CD4-positive, alpha-beta T cell treated with Interleukin-1 beta for 1 hour (primary cell): ENCODE measurements at regions not wholly inside any gene's neighbourhood (a gene's known extent, or its start where the extent isn't known, plus 50 kb on each side); places are given as distances from the start of the nearest gene placed in this dataset.

Experiments
- DNase-seq, 2 donors: peaks; one replicate each; pipeline ENCODE4 v3.0.0-alpha.2; 2020 to 2022

DNA sequence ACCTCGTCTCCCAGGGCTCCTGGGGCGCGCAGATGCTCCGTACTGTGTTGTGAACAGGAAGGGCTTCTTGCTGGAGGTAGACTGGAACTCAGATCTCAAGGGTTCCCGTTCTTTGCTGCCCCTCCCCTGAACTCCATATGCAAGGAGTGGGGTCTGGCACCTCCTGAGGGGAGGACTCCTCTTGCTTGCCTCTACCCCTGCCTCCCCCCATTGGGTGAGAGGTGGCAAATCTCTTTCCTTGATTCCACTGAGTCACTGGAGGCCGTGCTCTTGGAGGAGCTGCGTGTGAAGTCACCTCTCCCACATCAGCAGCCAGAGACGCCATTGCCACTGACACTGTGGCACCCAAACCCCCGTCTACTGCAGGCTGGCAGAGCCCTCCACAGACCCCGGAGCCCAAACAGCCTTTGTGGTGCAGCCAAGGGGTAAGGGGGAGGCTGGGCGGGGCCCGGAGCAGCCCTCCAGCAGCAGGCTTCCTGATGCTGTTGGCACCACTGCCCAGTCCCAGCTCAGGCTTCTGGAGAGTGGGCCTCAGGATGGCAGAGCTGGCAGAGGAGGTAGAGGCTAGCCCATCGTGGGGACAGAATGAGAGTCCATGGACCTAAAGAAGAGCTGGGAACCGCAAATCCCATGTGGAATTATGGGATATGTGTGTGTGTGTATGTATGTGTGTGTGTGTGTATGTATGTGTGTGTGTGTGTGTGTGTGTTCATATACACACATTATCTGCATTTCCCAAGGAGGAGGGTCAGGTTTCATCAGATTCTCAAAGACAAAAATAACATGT lies 104.9 kb upstream of the RUNX3 start:
- DNase-seq = no peak

DNA sequence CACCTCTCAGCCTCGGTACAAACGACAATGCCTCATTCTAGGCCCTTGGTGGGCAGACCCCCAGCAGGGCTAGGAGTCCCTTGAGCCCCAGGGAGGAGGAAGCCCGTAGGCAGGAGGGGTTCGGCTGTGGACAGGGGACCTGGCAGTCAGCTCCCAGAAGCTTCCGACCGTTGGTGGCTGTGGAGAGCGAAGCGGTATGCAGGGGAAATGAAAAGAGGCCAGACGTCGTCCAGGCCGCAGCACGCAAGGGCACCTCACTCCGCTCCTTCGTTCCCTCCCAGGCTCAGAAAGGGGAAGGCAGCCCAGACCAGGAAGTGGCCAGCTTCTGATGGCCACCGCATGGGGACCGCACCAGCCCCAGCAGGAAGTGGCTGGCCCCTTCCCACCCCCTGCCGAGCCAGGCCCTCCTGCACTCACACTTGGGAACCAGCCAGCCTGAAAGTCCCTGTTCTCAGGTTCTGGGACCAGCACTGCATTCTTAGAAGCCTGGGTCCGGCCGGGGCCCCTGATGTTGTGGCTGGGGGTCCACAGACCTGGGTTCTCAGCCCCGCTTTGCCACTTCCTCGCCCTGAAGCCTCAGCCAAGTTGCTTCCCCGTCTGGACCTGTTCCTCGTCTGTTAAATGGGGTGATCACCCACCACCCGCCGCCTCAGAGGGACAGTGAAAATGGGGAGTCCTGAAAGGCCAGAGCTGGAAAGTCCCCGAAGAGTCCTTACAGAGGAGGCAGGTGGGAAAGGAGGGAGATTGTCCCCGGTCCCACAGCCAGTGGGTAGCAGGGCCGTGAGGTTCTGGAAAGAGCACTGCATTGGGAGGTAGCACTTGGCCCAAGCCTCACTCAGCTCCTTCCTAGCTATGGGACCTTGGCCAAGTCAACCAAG lies 104.0 kb upstream of the RUNX3 start:
- DNase-seq = peak; percentile 44 to 82

DNA sequence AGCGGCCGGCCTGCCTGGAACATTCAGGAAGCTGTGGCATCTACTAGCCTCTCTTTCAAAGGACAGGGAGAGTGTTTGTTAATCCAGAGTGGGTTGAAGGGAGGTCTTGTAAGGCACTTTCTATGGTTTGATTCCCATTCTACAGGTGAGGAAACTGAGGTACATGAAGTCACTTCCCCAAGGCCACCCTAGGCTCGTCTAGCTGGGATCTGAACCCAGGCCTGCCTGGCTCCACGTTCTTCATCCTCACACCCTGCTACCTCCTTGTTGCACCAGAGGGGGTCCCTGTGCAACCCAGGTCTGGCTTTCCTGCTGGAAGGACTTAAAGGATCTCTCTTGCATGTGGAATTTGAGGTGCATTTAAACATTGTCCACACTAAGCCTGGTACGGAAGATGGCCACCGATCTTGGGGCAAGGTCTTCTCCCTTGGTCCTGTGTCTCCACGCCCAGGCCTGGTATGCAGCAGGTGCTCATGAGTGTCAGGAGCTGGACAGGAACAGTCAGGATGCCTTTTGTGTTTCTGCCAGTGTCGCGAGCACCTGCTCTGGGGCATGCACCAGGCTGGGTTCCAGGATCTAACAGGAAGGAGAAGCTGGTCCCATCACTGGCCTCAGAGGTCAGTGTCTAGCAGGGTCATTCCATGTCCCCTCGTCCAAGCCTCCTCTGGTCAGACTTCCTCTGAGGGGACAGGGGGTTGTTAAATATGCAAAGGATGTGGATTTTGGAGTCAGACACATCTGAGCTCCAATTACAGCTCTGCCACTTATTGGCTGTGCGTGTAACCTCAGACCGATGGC lies 103.2 kb upstream of the RUNX3 start:
- DNase-seq = no peak

DNA sequence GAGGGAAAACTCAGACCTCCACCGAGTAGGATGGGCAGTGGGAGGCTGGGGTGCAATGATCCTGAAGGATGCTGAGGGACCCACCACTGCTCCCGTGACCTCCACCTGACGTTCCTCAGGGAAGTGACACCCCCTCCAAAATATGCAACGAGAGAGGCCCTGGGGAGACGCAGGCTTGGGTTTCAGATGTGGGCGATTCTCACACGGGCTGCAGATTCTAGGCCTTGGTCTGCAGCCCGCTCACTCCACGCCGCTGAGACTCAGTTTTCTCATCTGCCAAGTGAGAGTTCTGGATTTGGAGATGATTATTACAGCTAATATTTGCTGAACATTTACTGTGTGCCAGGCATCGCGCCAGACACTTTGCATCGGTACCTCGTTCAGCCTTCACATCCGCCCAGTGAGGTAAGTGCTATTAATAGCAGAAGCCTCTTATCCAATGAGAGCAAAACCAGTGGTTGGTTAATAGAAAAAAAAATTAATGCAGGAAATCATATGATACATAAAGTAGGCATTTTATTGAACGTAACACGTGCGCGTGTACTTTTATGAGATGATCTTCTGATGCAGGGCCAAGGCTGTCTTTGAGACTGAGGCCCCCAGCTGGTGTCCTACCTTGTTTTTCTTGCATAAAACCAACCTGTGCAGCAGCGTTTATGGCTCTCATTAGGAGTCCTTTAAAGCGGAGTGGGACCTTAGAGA lies 102.0 kb upstream of the RUNX3 start:
- peak; percentile 79 to 86 for DNase-seq

DNA sequence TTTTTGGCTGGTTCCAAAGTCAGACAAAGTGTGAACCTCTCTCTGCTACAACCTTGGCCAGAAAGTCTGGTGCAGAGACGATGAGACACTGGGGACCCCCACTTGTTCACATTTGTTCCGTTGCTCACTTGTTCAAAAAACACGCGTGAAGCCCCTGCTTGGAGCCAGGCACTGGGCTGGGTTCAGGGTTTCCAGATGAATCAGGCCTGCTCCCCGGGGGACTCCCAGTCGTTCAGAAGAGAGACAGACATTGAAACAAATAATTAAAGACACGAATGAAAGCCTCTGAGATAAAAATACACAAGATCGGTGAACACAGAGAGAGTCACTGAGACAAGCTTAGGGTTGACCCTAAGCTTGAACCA lies 101.5 kb upstream of the RUNX3 start:
- DNase-seq = peak in 1 of 2 donors; percentile 26

DNA sequence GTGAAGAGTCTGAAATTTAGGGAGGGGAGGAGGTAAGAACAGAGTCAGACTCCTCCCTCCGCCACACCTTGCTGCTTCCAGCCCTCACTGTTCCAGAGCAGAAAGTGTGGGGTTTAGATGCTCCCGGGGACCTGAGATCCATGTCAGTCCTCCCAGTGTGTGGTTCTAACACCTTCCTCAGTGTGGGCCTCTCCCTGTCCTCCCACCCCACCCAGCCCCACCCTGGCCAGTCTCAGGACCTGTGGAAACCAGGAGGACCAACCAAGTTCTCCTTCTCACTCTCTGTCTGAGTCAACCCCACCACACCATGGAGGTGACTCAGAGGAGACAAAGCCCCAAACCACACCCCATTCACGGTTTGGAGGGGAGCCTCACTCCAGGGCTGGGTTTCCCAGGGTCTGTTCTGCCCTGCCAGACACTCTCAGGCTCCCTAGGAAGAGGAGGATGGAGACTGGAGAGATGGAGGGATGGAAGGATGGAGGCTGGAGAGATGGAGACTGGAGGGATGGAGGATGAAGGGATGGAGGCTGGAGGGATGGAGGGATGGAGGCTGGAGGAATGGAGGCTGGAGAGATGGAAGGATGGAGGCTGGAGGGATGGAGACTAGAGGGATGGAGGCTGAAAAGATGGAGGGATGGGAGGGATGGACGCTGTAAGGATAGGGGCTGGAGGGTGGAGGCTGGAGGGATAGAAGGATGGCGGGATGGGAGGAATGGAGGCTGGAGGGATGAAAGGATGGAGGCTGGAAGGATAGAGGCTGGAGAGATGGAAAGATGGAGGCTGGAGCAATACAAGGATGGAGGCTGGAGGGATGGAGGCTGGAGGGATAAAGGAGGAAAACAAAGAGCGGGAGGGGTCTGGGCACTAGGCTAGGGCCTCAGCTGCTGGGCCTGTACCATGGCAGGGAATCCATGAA lies 100.9 kb upstream of the RUNX3 start:
- DNase-seq = peak; percentile 69 to 75

DNA sequence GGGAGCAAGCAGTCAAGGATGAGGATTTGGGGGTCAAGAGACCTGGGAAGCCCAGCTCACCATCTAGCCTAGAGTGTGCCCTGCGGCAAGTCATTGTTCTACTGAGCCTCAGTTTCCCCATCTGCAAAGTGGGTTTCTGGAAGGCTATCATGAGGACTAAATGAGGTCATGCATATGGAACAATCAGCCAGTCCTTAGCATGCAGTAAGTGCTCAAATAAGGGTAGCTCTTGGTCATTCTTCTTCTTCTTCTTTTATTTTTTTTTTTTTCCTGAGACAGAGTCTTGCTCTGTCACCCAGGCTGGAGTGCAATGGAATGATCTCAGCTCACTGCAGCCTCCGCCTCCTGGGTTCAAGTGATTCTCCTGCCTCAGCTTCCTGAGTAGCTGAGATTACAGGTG lies 99.9 kb upstream of the RUNX3 start:
- DNase-seq = no peak

DNA sequence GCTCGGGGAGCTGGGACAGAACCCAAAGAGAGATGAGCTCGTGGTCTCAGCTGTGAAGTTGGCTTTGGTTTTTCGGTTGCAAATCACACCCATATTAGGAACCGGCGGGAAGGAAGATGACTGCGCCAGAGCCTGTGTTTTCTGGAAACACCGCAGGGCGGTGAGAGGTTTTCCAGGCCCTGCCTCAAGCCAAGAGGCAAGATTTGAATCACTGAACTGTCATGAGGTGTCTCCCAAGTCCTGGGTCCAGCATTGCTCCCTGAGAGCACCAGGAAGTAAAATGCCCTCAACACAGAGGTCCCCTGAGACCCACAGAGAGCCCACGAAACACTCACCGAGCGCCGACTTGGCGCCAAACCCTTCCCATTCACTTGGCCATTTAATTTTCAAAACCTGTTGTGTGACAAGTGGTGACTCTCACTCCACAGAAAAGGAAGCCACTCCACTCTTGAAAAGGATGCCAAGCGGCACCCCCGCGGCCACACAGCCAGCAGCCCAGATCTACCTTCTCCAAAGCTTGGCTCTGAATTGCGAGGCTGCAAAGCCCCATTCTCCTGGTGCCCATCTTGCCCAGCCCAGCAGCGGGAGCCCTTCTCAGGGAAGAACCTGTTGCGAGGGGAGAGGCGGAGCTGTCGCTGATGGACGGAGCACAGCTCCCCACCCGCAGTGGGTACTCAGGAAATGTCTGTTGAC lies 99.0 kb upstream of the RUNX3 start:
- DNase-seq = peak in 1 of 2 donors; percentile 26

DNA sequence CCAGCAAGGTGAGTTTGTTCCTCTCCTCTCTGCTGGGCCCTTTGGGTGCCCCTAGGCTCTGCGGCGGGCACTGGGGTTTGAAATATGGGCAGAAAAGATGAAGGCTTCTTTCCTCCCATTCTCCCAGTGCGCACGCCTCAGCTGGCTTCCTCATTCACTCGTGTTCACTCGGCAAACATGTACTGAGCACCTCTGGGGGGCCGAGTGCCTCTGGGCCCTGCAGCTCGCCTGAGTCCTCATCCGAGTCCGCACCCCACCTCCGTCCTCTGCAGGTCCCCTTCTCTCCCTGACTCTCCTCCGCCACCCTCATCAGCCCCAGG lies 98.5 kb upstream of the RUNX3 start:
- no peak for DNase-seq

DNA sequence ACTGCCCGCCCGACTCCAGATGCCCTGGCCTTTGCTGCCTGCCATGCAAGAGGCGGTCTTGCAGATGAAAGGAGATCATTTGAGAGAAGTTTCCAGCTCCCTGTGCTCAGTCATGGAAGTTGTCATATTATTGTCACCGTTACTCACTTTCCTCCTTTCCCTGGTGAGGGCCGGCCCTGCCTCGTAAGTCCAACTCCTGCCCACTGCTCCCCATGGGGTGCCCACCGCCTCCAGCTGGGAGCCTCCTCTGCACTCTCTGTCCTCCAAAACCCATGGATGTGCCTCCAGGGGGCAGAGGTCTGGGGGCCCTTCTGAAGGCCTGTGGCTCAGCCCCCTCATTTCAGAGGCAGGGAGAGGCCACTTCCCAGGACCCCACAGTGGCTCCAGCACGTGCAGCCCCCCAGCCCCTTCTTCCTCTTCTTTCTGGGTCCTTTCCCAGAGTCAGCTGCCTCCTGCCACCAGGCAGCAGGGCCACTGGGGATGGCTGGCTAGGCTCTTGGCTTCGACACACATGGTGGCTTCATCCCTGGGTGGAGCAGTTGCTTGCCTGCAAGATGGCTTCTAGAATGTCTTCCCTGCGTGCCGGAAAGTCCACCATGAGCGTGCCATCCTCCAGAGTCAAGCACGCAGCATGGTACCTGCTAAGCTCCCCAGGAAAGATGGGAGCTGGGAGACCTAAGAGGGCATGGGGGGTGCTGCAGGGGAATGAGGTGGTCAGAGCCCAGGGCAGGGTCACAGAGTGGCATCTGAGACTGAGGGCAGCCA lies 97.9 kb upstream of the RUNX3 start:
- DNase-seq = no peak

DNA sequence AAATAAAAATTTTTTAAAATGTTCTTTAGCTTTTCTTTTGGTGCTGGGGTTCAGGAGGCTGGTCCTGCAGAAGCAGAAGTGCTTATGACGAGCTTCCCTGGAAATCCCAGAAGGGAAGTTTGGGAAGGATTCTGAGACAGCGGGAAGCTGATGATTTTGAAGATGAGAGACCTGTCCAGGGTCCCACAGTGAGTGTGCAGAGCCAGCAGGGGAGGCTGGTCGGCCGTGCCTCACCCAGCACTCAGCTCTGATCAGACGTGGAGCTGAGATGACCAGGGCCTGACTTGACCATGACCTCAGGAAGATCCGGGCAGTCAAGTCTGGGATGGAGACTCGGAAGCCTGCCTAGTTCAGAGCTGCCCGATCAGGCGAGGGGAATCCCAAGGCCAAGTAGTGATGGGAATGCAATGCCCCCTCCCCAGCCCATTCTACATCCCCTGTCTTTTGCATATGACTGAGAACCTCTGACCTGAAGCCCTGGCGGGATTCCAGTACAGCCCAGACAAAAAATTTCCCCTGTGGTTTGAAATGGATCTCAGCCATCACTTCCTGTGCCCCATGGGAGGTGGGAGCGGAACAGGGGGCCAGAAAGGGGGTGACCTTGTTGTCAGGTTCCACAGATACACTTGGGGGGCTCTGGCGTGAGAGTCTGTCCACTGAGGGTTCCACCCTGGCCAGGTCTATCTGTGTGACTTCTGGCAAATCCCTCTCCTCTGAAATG lies 96.8 kb upstream of the RUNX3 start:
- DNase-seq = no peak

DNA sequence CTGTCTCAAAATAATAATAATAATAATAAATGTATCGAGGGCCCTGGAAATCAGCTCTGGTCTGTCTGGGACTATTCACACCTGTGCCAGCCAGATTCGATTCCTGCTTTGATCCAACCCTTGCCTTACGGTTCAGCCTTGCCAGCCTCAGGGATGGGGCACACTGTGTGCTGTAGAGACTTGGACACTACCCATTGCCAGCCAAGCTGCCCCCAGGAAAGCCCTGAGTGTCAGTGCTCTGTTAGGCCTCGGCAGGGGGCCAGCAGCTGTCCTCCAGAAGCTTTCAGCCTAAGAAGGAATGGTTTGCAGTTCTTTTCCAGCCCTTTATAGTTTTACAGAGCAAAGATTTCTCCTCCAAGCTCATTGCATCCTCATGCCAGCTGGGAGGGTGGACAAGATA lies 96.2 kb upstream of the RUNX3 start:
- DNase-seq = no peak

DNA sequence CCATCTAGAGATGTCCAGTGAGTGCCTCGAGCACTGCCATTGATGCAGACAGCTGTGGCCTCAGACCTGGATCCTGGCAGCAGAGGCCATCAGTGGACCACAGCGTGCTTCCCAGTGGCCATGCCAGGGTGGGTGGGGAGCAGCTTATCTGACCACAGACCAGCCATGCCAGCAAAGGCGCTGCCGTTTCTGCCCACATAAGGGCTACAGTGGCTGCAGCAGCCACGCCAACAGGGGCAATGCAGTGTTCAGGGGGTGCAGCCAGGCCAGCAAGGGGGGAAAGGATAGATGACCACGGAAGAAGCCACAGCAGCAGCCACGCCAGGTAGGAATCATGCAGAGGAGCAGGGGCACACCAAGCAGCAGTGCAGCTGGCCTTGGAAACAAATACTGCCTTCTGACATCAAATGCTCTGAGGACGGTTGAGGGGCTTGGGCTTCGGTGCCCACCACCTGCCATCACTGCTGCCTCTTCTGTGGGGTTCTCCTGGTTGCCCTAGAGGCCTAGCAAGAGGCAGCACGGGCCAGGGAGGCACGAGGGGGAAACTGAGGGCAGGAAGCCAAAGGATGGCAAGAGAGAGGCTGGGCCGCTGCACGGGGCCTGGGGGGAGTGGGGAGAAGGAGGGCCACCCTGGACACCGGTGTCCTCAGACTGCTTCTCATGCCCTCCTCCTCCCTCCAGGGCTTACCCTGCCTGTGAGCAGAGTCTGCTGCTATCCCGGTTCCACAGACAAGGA lies 94.7 kb upstream of the RUNX3 start:
- no peak for DNase-seq

DNA sequence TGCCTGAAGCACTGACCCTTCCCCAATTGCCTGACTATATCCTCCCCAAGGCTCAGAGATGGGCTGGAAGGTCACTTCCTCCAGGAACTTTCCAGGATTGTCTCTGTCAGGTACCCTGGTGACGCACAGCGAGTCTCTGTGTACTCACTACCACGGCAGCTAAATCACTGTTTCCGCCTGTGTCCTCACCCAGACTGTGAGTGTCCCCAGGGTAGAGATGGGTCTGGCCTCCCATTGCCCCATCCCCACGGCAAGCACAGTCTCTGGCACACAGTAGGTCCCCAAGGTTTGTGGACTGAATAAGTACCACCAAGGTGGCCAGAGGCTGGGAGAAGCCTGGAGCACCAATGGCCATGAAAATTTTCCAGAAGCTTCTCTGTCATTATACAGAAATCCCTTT lies 93.8 kb upstream of the RUNX3 start:
- DNase-seq = no peak

DNA sequence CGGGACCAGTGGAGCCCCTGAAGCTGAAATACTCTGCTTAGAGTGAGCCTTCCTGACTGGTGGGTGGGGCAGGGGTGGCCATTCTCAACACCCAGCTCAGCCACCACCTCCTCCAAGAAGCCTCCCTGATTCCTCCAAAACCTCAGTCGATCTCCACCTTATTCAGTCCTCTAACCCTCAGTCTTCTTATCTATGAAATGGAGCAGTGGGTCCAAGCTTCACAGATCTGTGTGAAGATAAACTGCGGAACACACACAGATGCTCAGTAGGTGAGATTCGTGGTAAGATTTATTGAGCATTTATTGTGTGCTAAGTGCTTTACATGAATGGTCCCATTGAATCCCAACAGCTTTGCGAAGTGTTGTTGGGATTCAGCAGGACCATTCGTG lies 93.1 kb upstream of the RUNX3 start:
- no peak for DNase-seq

DNA sequence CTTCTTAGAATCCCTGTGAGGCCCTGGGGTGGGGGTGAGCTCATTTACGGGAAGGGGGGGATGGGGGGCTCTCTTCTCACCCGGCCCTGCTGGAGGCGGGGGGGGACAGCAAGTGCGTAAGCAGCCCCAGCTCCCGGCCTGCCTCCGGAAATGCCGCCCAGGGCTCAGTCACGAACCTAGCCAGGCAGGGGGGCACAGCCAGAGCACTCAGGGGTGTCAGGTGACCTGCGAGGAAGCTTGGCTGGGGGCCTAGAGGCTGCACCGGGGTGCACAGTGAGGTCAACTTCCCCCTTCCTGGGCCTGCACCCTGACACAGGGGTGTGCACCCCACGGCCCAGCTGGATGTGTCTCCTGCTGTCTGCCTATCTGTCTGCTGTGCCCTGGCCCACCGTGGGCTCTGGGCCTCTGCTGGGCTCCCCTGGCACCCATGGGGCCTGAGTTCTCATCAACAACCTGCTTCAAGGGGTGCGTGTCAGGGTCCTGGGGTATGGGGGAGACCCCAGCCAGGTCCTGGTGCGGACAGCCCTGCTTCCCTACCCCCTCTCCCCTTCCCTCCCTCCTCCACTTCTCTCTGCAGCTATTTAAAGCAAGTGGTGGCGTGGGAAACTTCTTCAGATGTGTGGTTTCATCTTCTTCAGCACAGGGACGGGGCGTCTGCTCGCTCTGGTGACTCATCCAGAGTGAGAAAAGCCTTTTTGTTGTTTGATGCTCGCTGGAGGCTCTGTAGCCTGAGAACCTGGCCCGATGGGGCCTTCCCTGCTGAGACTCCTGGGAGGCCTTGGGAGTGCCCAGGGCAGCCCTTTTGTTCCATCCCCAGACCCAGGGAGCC lies 92.5 kb upstream of the RUNX3 start:
- DNase-seq = peak; percentile 94 to 98

DNA sequence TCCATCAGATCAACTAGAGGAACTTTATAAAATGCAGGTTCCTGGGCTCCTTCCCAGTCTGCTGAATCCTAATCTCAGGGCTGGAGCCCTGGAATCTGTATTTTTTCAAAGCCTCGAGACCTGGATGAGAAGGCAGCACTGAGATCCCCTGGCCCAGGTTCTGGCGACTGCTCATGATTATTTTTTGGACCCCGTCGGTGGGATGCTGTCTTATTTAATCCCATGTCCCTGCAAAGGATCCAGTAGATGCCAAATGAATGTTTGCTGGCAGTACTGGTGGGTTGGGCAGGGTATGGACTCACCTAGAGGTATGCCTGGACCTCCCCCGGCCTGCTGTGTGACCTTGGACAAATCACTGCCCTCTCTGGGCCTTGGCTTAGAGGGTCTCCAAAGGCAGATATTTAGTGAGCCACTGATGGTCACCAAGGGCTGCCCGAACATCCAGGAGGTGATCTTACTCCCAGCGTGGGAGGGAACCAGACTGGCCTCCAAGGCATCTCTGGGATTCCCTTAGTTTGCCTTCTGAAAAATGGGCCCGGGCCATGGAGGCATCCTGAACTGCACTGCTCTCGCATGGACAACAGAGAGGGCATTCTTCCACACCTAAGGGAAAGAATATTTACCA lies 91.6 kb upstream of the RUNX3 start:
- DNase-seq = no peak
